GM12878 (cell line): ENCODE measurements at regions not wholly inside any gene's neighbourhood (a gene's known extent, or its start where the extent isn't known, plus 50 kb on each side); places are given as distances from the start of the nearest gene placed in this dataset.

Source experiments
- ATAC-seq: fragments of 200-7000 bp; cut with Tn5 transposase; 3 replicates; pipeline ENCODE4 v1.9.1; 2020; ENCODE audit warnings: mild to moderate bottlenecking, moderate library complexity
- BruUV-seq: library from RNA; stranded (reverse); fragments of 400-500 nt; replicated peaks from 2 replicates; lab custom pipeline; 2021; lab: Mats Ljungman, UMichigan
- CTCF ChIA-PET: fragments of 300-600 bp; sonication (Branson Sonifier 250); formaldehyde crosslinking; extraction: SDS; loops from one replicate; lab custom pipeline; 2021; ENCODE audit warnings: inconsistent platforms; lab: Yijun Ruan, JAX
- POLR2A ChIA-PET: fragments of 350-600 bp; formaldehyde crosslinking; extraction: SDS; loops from one replicate; lab custom pipeline; 2021; ENCODE audit warnings: inconsistent platforms; lab: Charles Lee
- RAD21 ChIA-PET: fragments of 300-600 bp; sonication (Branson Sonifier 250); formaldehyde crosslinking; loops from one replicate; lab custom pipeline; 2023; ENCODE audit warnings: antibody characterized with exemption; ENCODE audit not compliant: unreplicated experiment; lab: Charles Lee
- SMC1A ChIA-PET: fragments of 300-600 bp; sonication (Branson Sonifier 250); formaldehyde crosslinking; loops from one replicate; lab custom pipeline; 2023; ENCODE audit not compliant: unreplicated experiment, uncharacterized antibody; lab: Charles Lee
- DNase-seq: peaks from one replicate; pipeline ENCODE4 v3.0.0-alpha.2; 2011; ENCODE audit warnings: low read depth, low spot score
- FAIRE-seq: peaks from 3 replicates; lab custom pipeline; 2011; peaks lifted over from hg19 to GRCh38; lab: Jason Lieb, UNC
- H2AFZ ChIP-seq: 2 replicates; pipeline ENCODE4 v1.6.0; 2011; ENCODE audit warnings: low read depth, low read length, control low read depth; ENCODE audit not compliant: control insufficient read depth
- H3K27ac ChIP-seq: 2 replicates; pipeline ENCODE4 v1.5.1; 2011; ENCODE audit warnings: control low read depth; ENCODE audit not compliant: control insufficient read depth, insufficient read depth
- H3K27me3 ChIP-seq, 2 experiments: replicated peaks in 1 of 2; 2 replicates each; pipeline versions ENCODE4 v1.6.0 to v1.6.1; 2011; ENCODE audit warnings: low read length in 1 of 2; ENCODE audit not compliant: control insufficient read depth in 2 of 2, insufficient read depth in 2 of 2
- H3K36me3 ChIP-seq, 2 experiments: 2 replicates each; pipeline ENCODE4 v1.5.1; 2011; ENCODE audit warnings: low read length in 1 of 2; ENCODE audit not compliant: control insufficient read depth in 2 of 2, insufficient read depth in 2 of 2
- H3K4me1 ChIP-seq: 2 replicates; pipeline ENCODE4 v1.6.1; 2011; ENCODE audit warnings: mild to moderate bottlenecking, low read length, moderate library complexity, mixed read lengths; ENCODE audit not compliant: control insufficient read depth, insufficient read depth
- H3K4me2 ChIP-seq: 2 replicates; pipeline ENCODE4 v1.6.0; 2011; ENCODE audit warnings: control low read depth; ENCODE audit not compliant: control insufficient read depth, insufficient read depth
- H3K4me3 ChIP-seq: fragments of 200-600 bp; sonication (generic); 2 replicates; pipeline ENCODE4 v1.5.1; 2016
- H3K79me2 ChIP-seq: 2 replicates; pipeline ENCODE4 v1.6.0; 2011; ENCODE audit warnings: low read length; ENCODE audit not compliant: control insufficient read depth, insufficient read depth
- H3K9ac ChIP-seq: 2 replicates; pipeline ENCODE4 v1.8.0; 2011; ENCODE audit warnings: low read length, control low read depth, mixed read lengths; ENCODE audit not compliant: control insufficient read depth, insufficient read depth
- H3K9me3 ChIP-seq: replicated peaks from 3 replicates; pipeline ENCODE4 v1.5.1; 2011; ENCODE audit warnings: mild to moderate bottlenecking, low read length; ENCODE audit not compliant: control insufficient read depth, insufficient read depth
- H4K20me1 ChIP-seq: 2 replicates; pipeline ENCODE4 v1.6.0; 2011; ENCODE audit not compliant: control insufficient read depth, insufficient read depth
- BHLHE40 ChIP-seq, 2 experiments: fragments of 450-650 bp in 1 of 2; IDR thresholded peaks; 2 replicates each; pipeline ENCODE4 v1.6.1; 2011 to 2017; ENCODE audit warnings: low read depth in 2 of 2, borderline replicate concordance in 1 of 2, improper control_type of control experiment in 1 of 2, low read length in 1 of 2, mild to moderate bottlenecking in 1 of 2
- CTCF ChIP-seq, 3 experiments: IDR thresholded peaks in 2 of 3; conservative IDR thresholded peaks in 1 of 3; 2 replicates each; pipeline ENCODE4 v1.5.1; 2011; ENCODE audit warnings: low read depth in 3 of 3, low read length in 3 of 3, mild to moderate bottlenecking in 3 of 3, control low read depth in 2 of 3, moderate library complexity in 2 of 3, inconsistent platforms in 1 of 3, mixed read lengths in 1 of 3; ENCODE audit not compliant: control insufficient read depth in 2 of 3, insufficient read depth in 1 of 3; ENCODE audit errors: extremely low read depth in 1 of 3
- EGR1 ChIP-seq, 2 experiments: IDR thresholded peaks; 1 replicate in 1 of 2; 2 replicates in 1 of 2; pipeline ENCODE4 v1.6.1; 2011 to 2012; ENCODE audit warnings: low read depth in 2 of 2, low read length in 2 of 2, borderline replicate concordance in 1 of 2, mild to moderate bottlenecking in 1 of 2, moderate library complexity in 1 of 2
- ELK1 ChIP-seq: IDR thresholded peaks from 2 replicates; pipeline ENCODE4 v1.6.1; 2012; ENCODE audit warnings: low read depth, low read length, improper control_type of control experiment
- FOXM1 ChIP-seq: IDR thresholded peaks from 2 replicates; pipeline ENCODE4 v1.6.1; 2012; ENCODE audit warnings: low read depth, mild to moderate bottlenecking, inconsistent platforms, low read length, moderate library complexity
- GABPA ChIP-seq: IDR thresholded peaks from 2 replicates; pipeline ENCODE4 v1.6.1; 2014; ENCODE audit warnings: antibody characterized with exemption, low read depth, mild to moderate bottlenecking, inconsistent platforms
- IKZF1 ChIP-seq: fragments of 450-650 bp; conservative IDR thresholded peaks from 2 replicates; pipeline ENCODE4 v1.6.1; 2017; ENCODE audit warnings: antibody characterized with exemption, mild to moderate bottlenecking
- IRF4 ChIP-seq: IDR thresholded peaks from 2 replicates; pipeline ENCODE4 v1.6.1; 2011; ENCODE audit warnings: low read depth, low read length
- NR2F1 ChIP-seq: fragments of 450-650 bp; conservative IDR thresholded peaks from 2 replicates; pipeline ENCODE4 v1.6.1; 2017; ENCODE audit warnings: mild to moderate bottlenecking
- PAX5 ChIP-seq: IDR thresholded peaks from 2 replicates; pipeline ENCODE4 v1.6.1; 2011; ENCODE audit warnings: low read depth, low read length, borderline replicate concordance
- RAD21 ChIP-seq: IDR thresholded peaks from 2 replicates; pipeline ENCODE4 v1.6.1; 2011; ENCODE audit warnings: mild to moderate bottlenecking, low read depth, low read length, moderate library complexity; ENCODE audit not compliant: insufficient read depth
- RAD51 ChIP-seq: fragments of 450-650 bp; IDR thresholded peaks from 2 replicates; pipeline ENCODE4 v1.6.1; 2016; ENCODE audit warnings: moderate library complexity, mild to moderate bottlenecking, inconsistent platforms
- SP1 ChIP-seq: IDR thresholded peaks from one replicate; pipeline ENCODE4 v1.6.1; 2011; ENCODE audit warnings: low read depth, low read length
- SRF ChIP-seq, 2 experiments: IDR thresholded peaks; 2 replicates each; pipeline ENCODE4 v1.6.1; 2011; ENCODE audit warnings: low read depth in 2 of 2, low read length in 2 of 2, mild to moderate bottlenecking in 1 of 2, moderate library complexity in 1 of 2
- ZNF592 ChIP-seq: fragments of 450-650 bp; IDR thresholded peaks from 2 replicates; pipeline ENCODE4 v1.6.1; 2017; ENCODE audit warnings: mild to moderate bottlenecking, moderate library complexity
- WGBS: methylation state at CpG from one replicate; pipeline ENCODE4 v1.1.6; 2016; ENCODE audit warnings: low lambda C conversion rate; ENCODE audit not compliant: insufficient replicate concordance, insufficient coverage; ENCODE audit errors: missing lambda C conversion rate; 5-methylcytosine and 5-hydroxymethylcytosine counted together
- in situ Hi-C: fragments of 300-500 bp; cut with MboI; formaldehyde crosslinking; loops from 9 replicates; pipeline ENCODE4 v1.14.3; 2018; ENCODE audit warnings: mixed read lengths
- intact Hi-C: fragments of 100-400 bp; cut with micrococcal nuclease; formaldehyde crosslinking; loops from one replicate; pipeline ENCODE4 v1.14.2; 2022; ENCODE audit not compliant: unreplicated experiment

GRCh38 chrX:131792356-131792749 lies 230.7 kb upstream of the STK26 start:
- H4K20me1 ChIP-seq = no peaks in the 10 kb centered on the region
- H3K4me2 ChIP-seq = peak overlapping the region; percentile 40; the same call in 1 of the 2 replicates
- FAIRE-seq (peak; percentile 35), DNase-seq (peak; percentile 98), ATAC-seq (peak; percentile 87)
- no peaks in the 10 kb centered on the region for H3K9me3 ChIP-seq
- CTCF ChIA-PET = interaction anchor here (0.8 kb wide), 1 partner anchor 9 kb away, joined by 5 read pairs; no protein-coding TSS in a partner anchor
- H3K9ac ChIP-seq = peak overlapping the region; percentile 67
- BruUV-seq = no TSS peak
- in situ Hi-C loops (no loop called here), intact Hi-C loops (loop anchor here (1.0 kb wide), 8 partner anchors 9 to 81 kb away; no protein-coding TSS in a partner anchor)
- POLR2A ChIA-PET = no interaction called here
- H2AFZ ChIP-seq = peak overlapping the region; percentile 75
- H3K27ac ChIP-seq = peak overlapping the region; percentile 91
- peak overlapping the region; percentile 52 for H3K4me3 ChIP-seq
- SMC1A ChIA-PET = interaction anchor here (1.1 to 1.8 kb wide), 3 partner anchors 14 to 46 kb away, joined by 3 to 6 read pairs (median 3); no protein-coding TSS in a partner anchor
- no peaks in the 10 kb centered on the region for H3K79me2 ChIP-seq
- RAD21 ChIA-PET = interaction anchor here (0.8 to 1.2 kb wide), 3 partner anchors 20 to 51 kb away, joined by 3 to 4 read pairs (median 3); no protein-coding TSS in a partner anchor
- no peaks in the 10 kb centered on the region; a peak in 1 of 4 replicates for H3K27me3 ChIP-seq
- peaks cover 0 to 3% of the 10 kb centered on the region in 2 experiments; a peak in 3 of 4 replicates for H3K36me3 ChIP-seq
- WGBS = 28% methylated on average over 13 of the region's 13 CpGs
- no peaks in the 10 kb centered on the region for H3K4me1 ChIP-seq
- no peak for TF ChIP-seq IKZF1
- TF ChIP-seq RAD51 = peak; percentile 36; the same call in 1 of the 2 replicates
- TF ChIP-seq ZNF592 = peak; percentile 95
- no peak for TF ChIP-seq NR2F1
- TF ChIP-seq SP1 = peak; percentile 74
- TF ChIP-seq EGR1 (IDR thresholded peaks at IDR 0.05; ENCODE audit: borderline replicate concordance in 1 of 2, low read depth in 2 of 2, low read length in 2 of 2) = 0 out of 3 replicates have a peak, but pooled peaks of 1 of the 2 experiments have one; percentile 33
- TF ChIP-seq CTCF (IDR thresholded peaks at IDR 0.05 in 2 of 3, conservative IDR thresholded peaks at IDR 0.05 in 1 of 3; ENCODE audit: control insufficient read depth in 2 of 3, extremely low read depth in 1 of 3, insufficient read depth in 1 of 3, low read depth in 3 of 3, low read length in 3 of 3) = peak; percentile 49 to 75 (median 51); a peak in 5 of 6 replicates
- TF ChIP-seq RAD21 = peak; percentile 77
- TF ChIP-seq PAX5 = no peak
- TF ChIP-seq ELK1 = no peak
- peak; percentile 42; the same call in 1 of the 2 replicates for TF ChIP-seq IRF4
- TF ChIP-seq BHLHE40 (IDR thresholded peaks at IDR 0.05; ENCODE audit: borderline replicate concordance in 1 of 2, low read depth in 2 of 2, low read length in 1 of 2) = 0 out of 4 replicates have a peak, but pooled peaks of 1 of the 2 experiments have one; percentile 12
- TF ChIP-seq GABPA = no peak
- peak; percentile 35; the same call in 1 of the 2 replicates for TF ChIP-seq FOXM1
- peak in 1 of 2 experiments; percentile 52; a peak in 1 of 4 replicates for TF ChIP-seq SRF (IDR thresholded peaks at IDR 0.05; ENCODE audit: low read depth in 2 of 2, low read length in 2 of 2)
